Effector memory CD8-positive, alpha-beta T cell (primary cell): ENCODE measurements at regions not wholly inside any gene's neighbourhood (a gene's known extent, or its start where the extent isn't known, plus 50 kb on each side); places are given as distances from the start of the nearest gene placed in this dataset.
"Not testable (repeated sequence)": the region's sequence is repeated elsewhere in the genome, so short reads cannot be mapped to it uniquely, and the experiment has no call there.

Source experiments
- ATAC-seq: fragments of 150-1000 bp; cut with Tn5 transposase; replicated peaks from 2 replicates; pipeline ENCODE4 v1.10.0; 2021; ENCODE audit warnings: mild to moderate bottlenecking, moderate library complexity
- DNase-seq, 3 experiments: peaks; one replicate each; pipeline ENCODE4 v3.0.0; 2021
- H3K27ac Mint-ChIP-seq, 2 donors: one replicate each; pipeline ENCODE4 v1.8.0; 2022; ENCODE audit warnings: mild to moderate bottlenecking in 2 of 2, mixed read lengths in 2 of 2, moderate library complexity in 2 of 2
- H3K27me3 Mint-ChIP-seq, 2 donors: one replicate each; pipeline ENCODE4 v1.8.0; 2022; ENCODE audit warnings: mixed read lengths in 2 of 2
- H3K36me3 Mint-ChIP-seq: one replicate; pipeline ENCODE4 v1.8.0; 2022; ENCODE audit warnings: mild to moderate bottlenecking, moderate library complexity, mixed read lengths; ENCODE audit not compliant: insufficient read depth
- H3K4me1 Mint-ChIP-seq, 2 donors: one replicate each; pipeline ENCODE4 v1.8.0; 2022; ENCODE audit warnings: low read depth in 2 of 2, mixed read lengths in 2 of 2
- H3K4me3 Mint-ChIP-seq, 2 donors: one replicate each; pipeline ENCODE4 v1.8.0; 2022; ENCODE audit warnings: mild to moderate bottlenecking in 2 of 2, mixed read lengths in 2 of 2, moderate library complexity in 2 of 2
- H3K9me3 Mint-ChIP-seq, 2 donors: one replicate each; pipeline ENCODE4 v1.8.0; 2022; ENCODE audit warnings: mixed read lengths in 2 of 2

- H3K36me3 Mint-ChIP-seq = no peaks in the 10 kb centered on the region
- no peak for ATAC-seq
These were observed 428.5 kb upstream of the FRG2C start for GRCh38 chr3:75235631-75236030.

GRCh38 chr3:75237053-75237452, 427.1 kb upstream of the FRG2C start:
- Mint-ChIP-seq H3K27ac (no peak overlapping the region), H3K4me3 (no peak overlapping the region), H3K9me3 (peaks cover 0 to 2% of the 10 kb centered on the region in 2 donors), H3K4me1 (no peaks in the 10 kb centered on the region), H3K36me3 (no peaks in the 10 kb centered on the region), H3K27me3 (no peaks in the 10 kb centered on the region)
- no peak for ATAC-seq
- no peak for DNase-seq

More at GRCh38 chr3:75235631-75236030, 428.5 kb upstream of the FRG2C start:
- Mint-ChIP-seq H3K27ac (no peak overlapping the region), H3K4me1 (no peaks in the 10 kb centered on the region), H3K9me3 (peaks cover 0 to 2% of the 10 kb centered on the region in 2 donors), H3K27me3 (no peaks in the 10 kb centered on the region), H3K4me3 (no peak overlapping the region)
- no peak for DNase-seq

GRCh38 chr3:75237477-75237876, 426.7 kb upstream of the FRG2C start:
- ATAC-seq (no peak), DNase-seq (no peak)
- no peak overlapping the region for H3K4me3 Mint-ChIP-seq
- no peaks in the 10 kb centered on the region for H3K4me1 Mint-ChIP-seq
- H3K9me3 Mint-ChIP-seq = peaks cover 0 to 2% of the 10 kb centered on the region in 2 donors
- no peaks in the 10 kb centered on the region for H3K36me3 Mint-ChIP-seq
- H3K27ac Mint-ChIP-seq = no peak overlapping the region
- no peaks in the 10 kb centered on the region for H3K27me3 Mint-ChIP-seq

- not testable (repeated sequence) for ATAC-seq
These were observed 422.7 kb upstream of the FRG2C start for GRCh38 chr3:75241226-75241962.

GRCh38 chr3:75242012-75242735, 422.0 kb upstream of the FRG2C start:
- Mint-ChIP-seq H3K9me3 (peaks cover 0 to 8% of the 10 kb centered on the region in 2 donors), H3K4me1 (no peaks in the 10 kb centered on the region), H3K36me3 (no peaks in the 10 kb centered on the region)

More at GRCh38 chr3:75241226-75241962, 422.7 kb upstream of the FRG2C start:
- not testable (repeated sequence) for H3K4me3 Mint-ChIP-seq, H3K27ac Mint-ChIP-seq, H3K9me3 Mint-ChIP-seq, H3K36me3 Mint-ChIP-seq, H3K27me3 Mint-ChIP-seq, DNase-seq, H3K4me1 Mint-ChIP-seq

GRCh38 chr3:75248974-75249373, 415.2 kb upstream of the FRG2C start:
- Mint-ChIP-seq H3K27ac (no peak overlapping the region), H3K36me3 (no peaks in the 10 kb centered on the region), H3K9me3 (peaks cover 0 to 8% of the 10 kb centered on the region in 2 donors), H3K4me3 (no peak overlapping the region), H3K27me3 (no peaks in the 10 kb centered on the region), H3K4me1 (peaks cover 0 to 3% of the 10 kb centered on the region in 2 donors)
- DNase-seq (no peak), ATAC-seq (no peak)

More at GRCh38 chr3:75242012-75242735, 422.0 kb upstream of the FRG2C start:
- no peak overlapping the region for H3K27ac Mint-ChIP-seq
- no peak for ATAC-seq
- H3K4me3 Mint-ChIP-seq = no peak overlapping the region
- DNase-seq = no peak
- H3K27me3 Mint-ChIP-seq = no peaks in the 10 kb centered on the region

GRCh38 chr3:75254685-75255084, 409.4 kb upstream of the FRG2C start:
- Mint-ChIP-seq H3K4me1 (no peaks in the 10 kb centered on the region), H3K36me3 (no peaks in the 10 kb centered on the region), H3K27me3 (no peaks in the 10 kb centered on the region), H3K4me3 (no peak overlapping the region), H3K9me3 (no peaks in the 10 kb centered on the region), H3K27ac (no peak overlapping the region)
- ATAC-seq (no peak), DNase-seq (no peak)

- H3K9me3 Mint-ChIP-seq, H3K36me3 Mint-ChIP-seq, H3K27ac Mint-ChIP-seq, ATAC-seq, H3K27me3 Mint-ChIP-seq, H3K4me3 Mint-ChIP-seq, H3K4me1 Mint-ChIP-seq, DNase-seq: not testable (repeated sequence)
These were observed 405.1 kb upstream of the FRG2C start for GRCh38 chr3:75258825-75259683.

GRCh38 chr3:75260975-75261374, 403.2 kb upstream of the FRG2C start:
- H3K4me3 Mint-ChIP-seq, DNase-seq, H3K4me1 Mint-ChIP-seq, H3K9me3 Mint-ChIP-seq, H3K36me3 Mint-ChIP-seq, ATAC-seq, H3K27me3 Mint-ChIP-seq, H3K27ac Mint-ChIP-seq: not testable (repeated sequence)

GRCh38 chr3:75262661-75263060, 401.5 kb upstream of the FRG2C start:
- ATAC-seq (no peak), DNase-seq (no peak)
- Mint-ChIP-seq H3K4me1 (no peaks in the 10 kb centered on the region), H3K36me3 (no peaks in the 10 kb centered on the region), H3K27ac (no peak overlapping the region), H3K27me3 (no peaks in the 10 kb centered on the region), H3K4me3 (no peak overlapping the region), H3K9me3 (no peaks in the 10 kb centered on the region)

GRCh38 chr3:75265897-75266296, 398.2 kb upstream of the FRG2C start:
- H3K4me1 Mint-ChIP-seq = no peaks in the 10 kb centered on the region
- no peak overlapping the region for H3K4me3 Mint-ChIP-seq
- no peak for ATAC-seq
- no peak overlapping the region for H3K27ac Mint-ChIP-seq
- no peak for DNase-seq
- no peaks in the 10 kb centered on the region for H3K27me3 Mint-ChIP-seq
- no peaks in the 10 kb centered on the region for H3K9me3 Mint-ChIP-seq
- H3K36me3 Mint-ChIP-seq = no peaks in the 10 kb centered on the region

- DNase-seq, H3K4me3 Mint-ChIP-seq, H3K27ac Mint-ChIP-seq, H3K9me3 Mint-ChIP-seq, H3K4me1 Mint-ChIP-seq, H3K27me3 Mint-ChIP-seq, ATAC-seq, H3K36me3 Mint-ChIP-seq: not testable (repeated sequence)
These were observed 395.6 kb upstream of the FRG2C start for GRCh38 chr3:75268576-75268975.

- not testable (repeated sequence) for H3K4me3 Mint-ChIP-seq, H3K27me3 Mint-ChIP-seq, H3K36me3 Mint-ChIP-seq, H3K27ac Mint-ChIP-seq, H3K4me1 Mint-ChIP-seq, ATAC-seq, DNase-seq, H3K9me3 Mint-ChIP-seq
These were observed 391.9 kb upstream of the FRG2C start for GRCh38 chr3:75272237-75272636.
